NT2/D1 (cell line): ENCODE measurements at regions not wholly inside any gene's neighbourhood (a gene's known extent, or its start where the extent isn't known, plus 50 kb on each side); places are given as distances from the start of the nearest gene placed in this dataset.
"Not testable (repeated sequence)": the region's sequence is repeated elsewhere in the genome, so short reads cannot be mapped to it uniquely, and the experiment has no call there.

ENCODE experiments used
- DNase-seq: peaks from one replicate; pipeline ENCODE4 v3.0.0-alpha.2; 2011; ENCODE audit warnings: low read depth, low spot score
- H3K27me3 ChIP-seq: 2 replicates; pipeline ENCODE4 v1.6.0; 2011; ENCODE audit warnings: mild to moderate bottlenecking; ENCODE audit not compliant: insufficient read length, insufficient read depth
- H3K36me3 ChIP-seq: 2 replicates; pipeline ENCODE4 v1.6.1; 2011; ENCODE audit warnings: mild to moderate bottlenecking, low read length, mixed read lengths; ENCODE audit not compliant: insufficient read depth, insufficient read length
- H3K4me1 ChIP-seq: 2 replicates; pipeline ENCODE4 v1.5.1; 2011; ENCODE audit not compliant: insufficient read depth, insufficient read length
- H3K4me3 ChIP-seq: 2 replicates; pipeline ENCODE4 v1.5.1; 2011; ENCODE audit warnings: low read depth; ENCODE audit not compliant: insufficient read length
- H3K9ac ChIP-seq: 2 replicates; pipeline ENCODE4 v1.6.0; 2011; ENCODE audit warnings: low read depth; ENCODE audit not compliant: insufficient read length
- H3K9me3 ChIP-seq: 2 replicates; pipeline ENCODE4 v1.5.1; 2011; ENCODE audit warnings: mild to moderate bottlenecking, low read length; ENCODE audit not compliant: insufficient read depth
- SUZ12 ChIP-seq: IDR thresholded peaks from 2 replicates; pipeline ENCODE4 v1.6.1; 2011; ENCODE audit not compliant: insufficient read length, insufficient read depth; ENCODE audit errors: extremely low read depth
- YY1 ChIP-seq: IDR thresholded peaks from 2 replicates; pipeline ENCODE4 v1.6.1; 2011; ENCODE audit not compliant: insufficient read length, insufficient read depth
- ZNF274 ChIP-seq: IDR thresholded peaks from 2 replicates; pipeline ENCODE4 v1.6.1; 2011; ENCODE audit warnings: mild to moderate bottlenecking, low read depth, low read length

GRCh38 chr16:9154567-9155410 lies 63.3 kb downstream of the HAPSTR1 start:
- Histone ChIP-seq H3K9me3 (no peaks in the 10 kb centered on the region), H3K4me1 (peaks cover 15% of the 10 kb centered on the region), H3K36me3 (no peaks in the 10 kb centered on the region), H3K4me3 (no peak overlapping the region), H3K27me3 (peaks cover 3% of the 10 kb centered on the region), H3K9ac (peak overlapping the region; percentile 47)
- DNase-seq = no peak
- TF ChIP-seq YY1 (no peak), ZNF274 (no peak), SUZ12 (no peak)

- no peak for DNase-seq
- TF ChIP-seq YY1 (no peak), SUZ12 (no peak), ZNF274 (no peak)
Observed at GRCh38 chr16:9155871-9156270, 64.4 kb downstream of the HAPSTR1 start.

GRCh38 chr16:9159839-9160550 lies 68.6 kb downstream of the HAPSTR1 start:
- no peak overlapping the region for H3K9ac ChIP-seq
- DNase-seq = peak; percentile 82
- TF ChIP-seq SUZ12 (no peak), YY1 (no peak), ZNF274 (no peak)
- peaks cover 3% of the 10 kb centered on the region for H3K4me1 ChIP-seq
- no peak overlapping the region for H3K4me3 ChIP-seq
- H3K36me3 ChIP-seq = no peaks in the 10 kb centered on the region
- no peaks in the 10 kb centered on the region for H3K27me3 ChIP-seq
- no peaks in the 10 kb centered on the region for H3K9me3 ChIP-seq

More at GRCh38 chr16:9155871-9156270, 64.4 kb downstream of the HAPSTR1 start:
- Histone ChIP-seq H3K27me3 (peaks cover 3% of the 10 kb centered on the region), H3K9ac (no peak overlapping the region), H3K36me3 (no peaks in the 10 kb centered on the region), H3K4me3 (no peak overlapping the region), H3K9me3 (no peaks in the 10 kb centered on the region), H3K4me1 (peaks cover 15% of the 10 kb centered on the region)

- H3K9me3 ChIP-seq = no peaks in the 10 kb centered on the region
- no peaks in the 10 kb centered on the region for H3K4me1 ChIP-seq
- no peak for DNase-seq
- no peaks in the 10 kb centered on the region for H3K27me3 ChIP-seq
- no peak overlapping the region for H3K4me3 ChIP-seq
- H3K36me3 ChIP-seq = no peaks in the 10 kb centered on the region
- TF ChIP-seq YY1 (no peak), ZNF274 (no peak), SUZ12 (no peak)
- H3K9ac ChIP-seq = no peak overlapping the region
Observed at GRCh38 chr16:9160551-9160911, 69.1 kb downstream of the HAPSTR1 start.

- H3K36me3 ChIP-seq = no peaks in the 10 kb centered on the region
Observed at GRCh38 chr16:9165681-9166080, 74.2 kb downstream of the HAPSTR1 start.

GRCh38 chr16:9166326-9166993 lies 75.0 kb downstream of the HAPSTR1 start:
- H3K9ac ChIP-seq = not testable (repeated sequence)

More at GRCh38 chr16:9165681-9166080, 74.2 kb downstream of the HAPSTR1 start:
- no peak overlapping the region for H3K9ac ChIP-seq
- no peaks in the 10 kb centered on the region for H3K27me3 ChIP-seq
- TF ChIP-seq SUZ12 (no peak), ZNF274 (no peak), YY1 (no peak)
- peaks cover 2% of the 10 kb centered on the region for H3K4me1 ChIP-seq
- no peaks in the 10 kb centered on the region for H3K9me3 ChIP-seq
- no peak for DNase-seq
- no peak overlapping the region for H3K4me3 ChIP-seq

GRCh38 chr16:9169094-9169493 lies 77.7 kb downstream of the HAPSTR1 start:
- Histone ChIP-seq H3K4me3 (no peak overlapping the region), H3K9me3 (no peaks in the 10 kb centered on the region), H3K27me3 (no peaks in the 10 kb centered on the region)

More at GRCh38 chr16:9166326-9166993, 75.0 kb downstream of the HAPSTR1 start:
- H3K9me3 ChIP-seq, H3K36me3 ChIP-seq, H3K4me3 ChIP-seq, H3K4me1 ChIP-seq, DNase-seq, H3K27me3 ChIP-seq: not testable (repeated sequence)

More at GRCh38 chr16:9169094-9169493, 77.7 kb downstream of the HAPSTR1 start:
- TF ChIP-seq SUZ12 = no peak
- TF ChIP-seq ZNF274 = no peak
- no peak for TF ChIP-seq YY1
- Histone ChIP-seq H3K4me1 (peaks cover 2% of the 10 kb centered on the region), H3K9ac (no peak overlapping the region), H3K36me3 (no peaks in the 10 kb centered on the region)
- no peak for DNase-seq
